NCI-H345 (cell line): ENCODE measurements at regions not wholly inside any gene's neighbourhood (a gene's known extent, or its start where the extent isn't known, plus 50 kb on each side); places are given as distances from the start of the nearest gene placed in this dataset.
"Not testable (repeated sequence)": the region's sequence is repeated elsewhere in the genome, so short reads cannot be mapped to it uniquely, and the experiment has no call there.

ENCODE experiments used
- DNase-seq: peaks from one replicate; lab custom pipeline; 2025; lab: John Stamatoyannopoulos, UW

GRCh38 chrX:45986081-45986480 is 559.1 kb downstream of the ZNF674 start:
- DNase-seq, result no peak

GRCh38 chrX:45982958-45983727 is 562.1 kb downstream of the ZNF674 start:
- DNase-seq, result not testable (repeated sequence)

GRCh38 chrX:45980726-45981125 is 564.5 kb downstream of the ZNF674 start:
- DNase-seq, result no peak

- DNase-seq, result no peak
Measured at GRCh38 chrX:45975633-45976032, 569.6 kb downstream of the ZNF674 start.

- no peak for DNase-seq
Measured at GRCh38 chrX:45972636-45973035, 572.6 kb downstream of the ZNF674 start.

- no peak for DNase-seq
Measured at GRCh38 chrX:45959567-45959966, 585.7 kb downstream of the ZNF674 start.

- DNase-seq, result no peak
Measured at GRCh38 chrX:45956191-45956870, 588.9 kb downstream of the ZNF674 start.

DNA sequence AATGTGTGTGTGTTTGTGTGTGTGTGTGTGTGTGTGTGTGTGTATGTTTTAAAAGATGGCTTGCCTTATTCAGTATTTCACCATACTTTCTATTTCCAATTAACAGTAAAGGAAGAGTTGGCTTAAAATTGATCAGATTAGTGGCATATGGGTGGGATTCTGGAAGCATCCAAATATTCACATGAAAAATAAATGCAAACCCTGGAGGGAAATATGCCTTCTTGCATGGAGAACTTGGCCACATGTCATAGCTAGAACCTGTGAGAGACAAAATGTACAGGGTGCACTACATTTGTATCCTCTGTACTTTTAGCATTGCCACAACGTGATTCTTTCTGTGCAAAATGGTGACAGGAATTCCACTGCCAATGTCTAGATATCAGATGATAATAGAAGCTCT is 589.6 kb downstream of the ZNF674 start:
- no peak for DNase-seq

- DNase-seq, result no peak
Measured at GRCh38 chrX:45954026-45954425, 591.2 kb downstream of the ZNF674 start.

DNA sequence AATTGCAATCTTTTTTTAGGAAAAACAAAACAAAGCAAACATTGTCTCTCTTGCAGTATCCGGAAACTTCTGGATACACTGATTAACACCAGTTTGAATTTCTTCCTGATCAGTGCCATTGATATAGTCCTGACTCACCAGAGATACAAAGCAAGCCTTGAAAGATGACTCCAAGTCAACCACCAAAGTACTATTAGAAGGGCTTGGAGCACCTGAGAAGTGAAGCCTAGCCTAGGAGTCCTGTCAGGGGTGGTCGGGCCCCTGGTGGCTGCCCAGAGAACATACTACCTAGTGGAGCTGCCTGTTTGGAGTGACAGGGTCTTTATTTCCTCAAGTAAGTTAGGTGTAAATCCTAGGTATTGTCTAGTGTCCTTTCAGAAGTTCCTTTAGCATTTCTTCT is 593.2 kb downstream of the ZNF674 start:
- no peak for DNase-seq

DNA sequence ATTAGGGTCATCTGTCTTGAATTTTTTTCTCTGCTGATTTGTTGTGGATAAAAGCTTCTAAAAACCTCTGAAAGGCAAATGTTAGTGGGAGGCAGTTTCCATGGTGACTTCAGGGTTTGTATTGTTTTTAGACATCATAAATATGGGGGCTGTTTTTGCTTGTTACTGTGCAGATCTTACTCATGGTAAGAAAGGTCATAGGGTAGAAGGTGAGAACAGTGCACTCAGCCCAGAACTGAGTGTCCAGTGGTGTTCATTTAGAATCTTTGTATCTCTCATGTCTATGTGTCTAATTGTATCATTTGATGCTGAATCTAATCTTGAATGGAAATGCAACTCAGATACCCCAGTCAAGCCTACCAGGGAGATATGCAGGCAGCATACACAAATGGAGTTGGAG is 609.8 kb downstream of the ZNF674 start:
- DNase-seq, result no peak

GRCh38 chrX:45912316-45912715 is 632.9 kb downstream of the ZNF674 start:
- no peak for DNase-seq

GRCh38 chrX:45907786-45908185 is 637.4 kb downstream of the ZNF674 start:
- no peak for DNase-seq

DNA sequence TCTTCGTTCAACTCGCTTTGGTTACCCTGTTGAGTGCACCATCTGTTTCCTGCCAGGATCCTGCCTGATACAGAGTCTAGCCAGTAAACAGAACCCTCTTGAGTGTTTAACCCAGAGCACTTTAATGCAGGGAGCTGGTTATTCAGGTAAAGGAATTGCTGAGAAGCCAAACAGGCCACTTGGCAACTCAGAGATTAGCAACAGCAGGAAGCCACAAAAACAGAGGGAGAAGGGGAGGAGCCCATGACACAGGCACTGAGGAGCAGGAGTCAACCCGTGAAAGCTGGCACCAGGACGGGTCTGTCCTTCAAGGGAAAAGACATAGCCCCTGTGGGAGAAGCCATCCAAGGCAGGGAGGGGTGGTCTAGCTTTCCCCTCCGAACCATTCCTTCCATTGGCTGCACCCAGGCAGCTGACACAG is 641.4 kb downstream of the ZNF674 start:
- DNase-seq, result peak; percentile 41

DNA sequence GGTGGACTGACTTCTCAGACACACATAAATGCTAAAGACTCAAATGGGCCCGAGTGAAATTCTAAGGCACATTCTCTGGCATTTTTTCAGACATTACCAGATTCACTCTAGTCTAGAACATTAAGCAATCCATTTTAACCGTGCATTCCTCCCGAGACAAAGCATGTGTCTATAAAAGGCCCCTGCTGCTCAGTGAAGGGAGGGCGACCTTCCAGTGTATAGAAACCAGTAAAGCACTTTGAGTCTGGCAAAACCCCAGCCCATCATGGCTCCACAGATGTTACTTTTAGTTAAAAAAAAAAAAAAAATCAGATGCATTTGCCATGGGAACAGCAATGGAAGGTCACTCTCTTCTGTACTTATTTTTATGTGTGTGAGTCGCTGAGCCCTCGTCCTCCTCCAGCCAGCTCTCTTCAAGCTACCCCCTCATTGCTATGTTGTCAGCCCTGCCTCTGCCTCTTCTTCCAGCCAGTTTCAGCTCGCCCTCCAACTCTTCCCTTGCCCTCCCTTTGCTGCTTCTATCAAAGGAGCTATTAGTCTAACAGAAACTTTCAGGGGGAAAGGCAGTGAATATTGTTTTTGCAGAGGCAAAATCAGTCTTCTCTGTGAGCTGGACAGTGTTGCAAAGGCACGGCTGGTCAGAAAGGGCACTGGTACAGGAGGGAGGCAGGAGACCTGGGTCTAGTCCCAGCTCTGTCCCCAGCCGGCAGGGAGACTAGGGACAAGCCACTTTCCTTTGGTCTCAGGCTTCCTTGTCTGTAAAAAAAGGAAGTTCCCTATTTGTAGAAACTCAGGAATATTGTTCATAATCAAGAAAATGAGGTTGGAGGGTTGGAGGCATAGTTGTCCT is 644.2 kb downstream of the ZNF674 start:
- DNase-seq, result no peak

- no peak for DNase-seq
Measured at GRCh38 chrX:45894864-45895645, 650.2 kb downstream of the ZNF674 start.

- DNase-seq, result no peak
Measured at GRCh38 chrX:45889471-45889870, 655.8 kb downstream of the ZNF674 start.

GRCh38 chrX:45888518-45888917 is 656.7 kb downstream of the ZNF674 start:
- no peak for DNase-seq

DNA sequence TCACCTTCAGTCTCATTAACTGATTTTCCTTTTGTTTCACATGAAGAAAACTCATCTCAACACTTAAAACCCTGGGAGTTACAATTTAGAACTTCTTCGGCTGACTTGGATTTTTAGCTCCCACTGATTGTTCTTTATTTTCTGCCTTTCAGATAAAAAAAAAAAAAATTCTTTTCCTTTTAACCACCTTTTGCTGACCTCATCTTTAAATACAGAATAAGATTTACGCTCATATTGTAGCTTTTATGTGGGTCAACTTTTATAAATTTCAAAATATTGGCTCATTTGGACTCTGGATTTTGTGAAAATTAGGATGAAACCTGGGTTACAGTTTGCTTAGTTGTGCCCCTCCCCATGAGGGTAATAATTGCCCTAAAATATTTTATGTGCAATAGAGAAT is 659.3 kb downstream of the ZNF674 start:
- no peak for DNase-seq

DNA sequence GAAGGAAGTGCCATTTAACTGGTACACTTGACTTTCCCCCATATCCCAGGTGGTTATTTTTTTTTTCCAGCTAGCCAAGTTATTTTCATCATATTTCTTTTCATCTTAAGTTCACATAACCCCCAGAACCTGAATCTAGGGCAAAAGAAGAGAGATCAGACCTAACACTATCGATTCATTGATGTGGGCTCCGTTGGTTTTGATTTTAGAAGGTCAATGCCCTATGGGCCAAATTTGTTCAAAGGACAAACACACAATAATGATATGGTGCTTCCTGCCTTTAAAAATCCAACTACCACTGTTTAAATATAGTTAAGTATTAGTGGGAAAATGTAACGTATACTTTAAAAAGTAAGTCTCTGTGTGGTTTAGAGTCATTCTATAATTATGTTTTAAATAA is 665.7 kb downstream of the ZNF674 start:
- no peak for DNase-seq

- no peak for DNase-seq
Measured at GRCh38 chrX:45876206-45876605, 669.0 kb downstream of the ZNF674 start.

DNA sequence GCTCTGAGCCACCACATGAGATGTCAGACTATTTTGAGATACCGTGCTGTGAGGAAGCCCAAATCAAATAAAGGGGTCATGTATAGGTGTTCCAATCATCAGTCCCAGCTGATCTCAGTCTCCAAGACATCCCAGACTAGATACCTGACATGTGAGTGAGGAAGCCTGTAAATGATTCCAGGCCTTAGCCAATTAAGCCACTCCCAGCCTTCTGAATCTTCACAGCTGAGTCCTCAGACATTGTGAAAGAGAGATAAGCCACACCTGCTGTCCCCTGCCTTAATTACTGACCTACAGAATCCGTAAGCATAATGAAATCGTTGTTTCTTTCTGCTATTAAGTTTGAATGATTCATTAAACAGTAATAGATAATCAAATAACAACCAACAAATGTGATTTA is 671.4 kb downstream of the ZNF674 start:
- DNase-seq, result no peak
